AG04449 (cell line): ENCODE measurements at regions not wholly inside any gene's neighbourhood (a gene's known extent, or its start where the extent isn't known, plus 50 kb on each side); places are given as distances from the start of the nearest gene placed in this dataset.

Experiments
- CTCF ChIA-PET: fragments of 350-600 bp; formaldehyde crosslinking; extraction: SDS; loops from one replicate; lab custom pipeline; 2021; ENCODE audit warnings: antibody characterized with exemption; lab: Yijun Ruan, JAX
- POLR2A ChIA-PET: fragments of 400-600, 350-600 bp; formaldehyde crosslinking; extraction: SDS; loops from one replicate; lab custom pipeline; 2020; ENCODE audit warnings: antibody characterized with exemption, inconsistent platforms; lab: Yijun Ruan, JAX
- DNase-seq: peaks from one replicate; pipeline ENCODE4 v3.0.0-alpha.2; 2010; ENCODE audit warnings: low read depth, low spot score
- H3K4me3 ChIP-seq: 2 replicates; pipeline ENCODE4 v1.5.1; 2011; ENCODE audit warnings: low read depth, mild to moderate bottlenecking, control low read depth, low read length
- CTCF ChIP-seq: IDR thresholded peaks from one replicate; pipeline ENCODE4 v1.5.1; 2011; ENCODE audit warnings: mild to moderate bottlenecking, moderate library complexity, low read length, control low read depth, inconsistent platforms; ENCODE audit not compliant: insufficient read depth; ENCODE audit errors: missing control alignments

- H3K4me3 ChIP-seq = no peak overlapping the region
- POLR2A ChIA-PET = no interaction called here
- no peak for TF ChIP-seq CTCF
- no peak for DNase-seq
- CTCF ChIA-PET = no interaction called here
These were observed 103.0 kb downstream of the QPCT start for GRCh38 chr2:37447446-37447845.

GRCh38 chr2:37448342-37449120, 104.1 kb downstream of the QPCT start:
- no peak for TF ChIP-seq CTCF
- H3K4me3 ChIP-seq = no peak overlapping the region
- POLR2A ChIA-PET = interaction anchor here (0.6 kb wide), 1 partner anchor 826 kb away, joined by 4 read pairs; no protein-coding TSS in a partner anchor
- CTCF ChIA-PET = no interaction called here
- no peak for DNase-seq

- TF ChIP-seq CTCF = no peak
- DNase-seq = no peak
- CTCF ChIA-PET = interaction anchor here (0.7 to 1.1 kb wide), 2 partner anchors 36 to 362 kb away, joined by 3 to 4 read pairs; no protein-coding TSS in a partner anchor
- POLR2A ChIA-PET = interaction anchor here (0.7 to 1.2 kb wide), 2 partner anchors 13 to 175 kb away, joined by 3 to 4 read pairs; no protein-coding TSS in a partner anchor
- H3K4me3 ChIP-seq = no peak overlapping the region
These were observed 105.4 kb downstream of the QPCT start for GRCh38 chr2:37449761-37450296.

GRCh38 chr2:37453027-37453426, 108.6 kb downstream of the QPCT start:
- CTCF ChIA-PET = no interaction called here
- POLR2A ChIA-PET = no interaction called here

GRCh38 chr2:37454851-37455762, 110.7 kb downstream of the QPCT start:
- ChIA-PET POLR2A (no interaction called here), CTCF (interaction anchor here (0.7 kb wide), 1 partner anchor 378 kb away, joined by 4 read pairs; no protein-coding TSS in a partner anchor)
- TF ChIP-seq CTCF = no peak
- DNase-seq = no peak
- no peak overlapping the region for H3K4me3 ChIP-seq

More at GRCh38 chr2:37453027-37453426, 108.6 kb downstream of the QPCT start:
- H3K4me3 ChIP-seq = no peak overlapping the region
- TF ChIP-seq CTCF = no peak
- no peak for DNase-seq
